CD14-positive monocyte (primary cell): ENCODE measurements at regions not wholly inside any gene's neighbourhood (a gene's known extent, or its start where the extent isn't known, plus 50 kb on each side); places are given as distances from the start of the nearest gene placed in this dataset.

Experiments
- DNase-seq, 3 donors: peaks; one replicate each; pipeline ENCODE4 v3.0.0-alpha.2; 2011 to 2022
- H2AFZ ChIP-seq: 2 replicates; pipeline ENCODE4 v1.6.0; 2012; ENCODE audit warnings: mild to moderate bottlenecking, low read depth, low read length, inconsistent platforms; ENCODE audit not compliant: insufficient read depth, poor library complexity, severe bottlenecking
- H3K27ac ChIP-seq, 2 donors: 1 replicate in 1 of 2; 2 replicates in 1 of 2; pipeline ENCODE4 v1.5.1; 2012 to 2013; ENCODE audit warnings: low read length in 2 of 2, control low read depth in 1 of 2, inconsistent platforms in 1 of 2, low read depth in 1 of 2, mild to moderate bottlenecking in 1 of 2
- H3K27me3 ChIP-seq, 2 donors: one replicate each; pipeline versions ENCODE4 v1.6.0 to v1.6.1; 2011 to 2013; ENCODE audit warnings: low read length in 2 of 2; ENCODE audit not compliant: control insufficient read depth in 2 of 2, insufficient read depth in 2 of 2
- H3K36me3 ChIP-seq, 2 donors: replicated peaks in 1 of 2; 1 replicate in 1 of 2; 2 replicates in 1 of 2; pipeline versions ENCODE4 v1.5.1 to v1.6.1; 2012 to 2013; ENCODE audit warnings: low read length in 2 of 2, control low read depth in 1 of 2, inconsistent platforms in 1 of 2, mild to moderate bottlenecking in 1 of 2; ENCODE audit not compliant: insufficient read depth in 2 of 2, control insufficient read depth in 1 of 2
- H3K4me1 ChIP-seq, 2 donors: 1 replicate in 1 of 2; 2 replicates in 1 of 2; pipeline versions ENCODE4 v1.5.1 to v1.6.1; 2012 to 2013; ENCODE audit warnings: low read length in 2 of 2, control low read depth in 1 of 2, inconsistent platforms in 1 of 2, mild to moderate bottlenecking in 1 of 2, moderate library complexity in 1 of 2; ENCODE audit not compliant: insufficient read depth in 2 of 2, control insufficient read depth in 1 of 2
- H3K4me2 ChIP-seq: replicated peaks from 2 replicates; pipeline ENCODE3; 2012; ENCODE audit warnings: low read length, moderate library complexity, mild to moderate bottlenecking; ENCODE audit not compliant: poor library complexity, severe bottlenecking; ENCODE audit errors: extremely low read depth
- H3K4me3 ChIP-seq, 3 experiments: fragments of 200-600 bp in 1 of 3; sonication (generic) in 1 of 3; replicated peaks in 1 of 3; 1 replicate in 2 of 3; 2 replicates in 1 of 3; pipeline ENCODE4 v1.5.1; 2011 to 2013; ENCODE audit warnings: low read length in 3 of 3, mild to moderate bottlenecking in 3 of 3, control low read depth in 2 of 3, low read depth in 2 of 3, inconsistent platforms in 1 of 3, moderate library complexity in 1 of 3
- H3K79me2 ChIP-seq: 2 replicates; pipeline ENCODE4 v1.6.0; 2012; ENCODE audit warnings: mild to moderate bottlenecking, control low read depth, inconsistent platforms, low read length, moderate library complexity; ENCODE audit not compliant: insufficient read depth
- H3K9ac ChIP-seq: 2 replicates; pipeline ENCODE4 v1.6.0; 2017; ENCODE audit warnings: low read length, mild to moderate bottlenecking; ENCODE audit not compliant: insufficient read depth, poor library complexity, severe bottlenecking
- H3K9me3 ChIP-seq, 2 donors: replicated peaks in 1 of 2; 1 replicate in 1 of 2; 2 replicates in 1 of 2; pipeline versions ENCODE4 v1.5.1 to v1.6.1; 2012 to 2013; ENCODE audit warnings: low read length in 2 of 2, control low read depth in 1 of 2; ENCODE audit not compliant: control insufficient read depth in 1 of 2, insufficient read depth in 1 of 2
- H4K20me1 ChIP-seq: 2 replicates; pipeline ENCODE4 v1.6.0; 2012; ENCODE audit warnings: mild to moderate bottlenecking, low read length, control low read depth, moderate library complexity; ENCODE audit not compliant: insufficient read depth
- H3K27ac Mint-ChIP-seq, 7 donors: one replicate each; pipeline ENCODE4 v1.8.0; 2020; ENCODE audit warnings: mild to moderate bottlenecking in 7 of 7, mixed read lengths in 7 of 7, moderate library complexity in 6 of 7, inconsistent platforms in 2 of 7
- H3K27me3 Mint-ChIP-seq, 3 donors: one replicate each; pipeline ENCODE4 v1.8.0; 2021 to 2022; ENCODE audit warnings: low read depth in 3 of 3, mild to moderate bottlenecking in 3 of 3, mixed read lengths in 3 of 3, moderate library complexity in 3 of 3, inconsistent platforms in 1 of 3
- H3K36me3 Mint-ChIP-seq, 2 donors: one replicate each; pipeline ENCODE4 v1.8.0; 2020; ENCODE audit warnings: mixed read lengths in 2 of 2, inconsistent platforms in 1 of 2, mild to moderate bottlenecking in 1 of 2
- H3K4me1 Mint-ChIP-seq: one replicate; pipeline ENCODE4 v1.8.0; 2020; ENCODE audit warnings: mild to moderate bottlenecking, mixed read lengths
- H3K4me3 Mint-ChIP-seq, 2 donors: one replicate each; pipeline ENCODE4 v1.8.0; 2020; ENCODE audit warnings: mild to moderate bottlenecking in 2 of 2, mixed read lengths in 2 of 2, moderate library complexity in 1 of 2
- H3K9me3 Mint-ChIP-seq, 7 donors: one replicate each; pipeline ENCODE4 v1.8.0; 2020 to 2022; ENCODE audit warnings: mixed read lengths in 7 of 7, mild to moderate bottlenecking in 6 of 7, moderate library complexity in 6 of 7, inconsistent platforms in 2 of 7
- CTCF ChIP-seq: fragments of 200-600 bp; IDR thresholded peaks from one replicate; pipeline ENCODE4 v1.8.0; 2022; ENCODE audit warnings: antibody characterized with exemption, mild to moderate bottlenecking
- WGBS: methylation state at CpG from one replicate; pipeline ENCODE4 v1.1.5; 2013; ENCODE audit warnings: missing lambda C conversion rate; ENCODE audit not compliant: insufficient coverage; 5-methylcytosine and 5-hydroxymethylcytosine counted together
- intact Hi-C, 2 donors: fragments of 100-400 bp; cut with micrococcal nuclease; formaldehyde crosslinking; loops; one replicate each; pipeline versions ENCODE4 v1.15.0 to v1.15.1; 2023

DNA sequence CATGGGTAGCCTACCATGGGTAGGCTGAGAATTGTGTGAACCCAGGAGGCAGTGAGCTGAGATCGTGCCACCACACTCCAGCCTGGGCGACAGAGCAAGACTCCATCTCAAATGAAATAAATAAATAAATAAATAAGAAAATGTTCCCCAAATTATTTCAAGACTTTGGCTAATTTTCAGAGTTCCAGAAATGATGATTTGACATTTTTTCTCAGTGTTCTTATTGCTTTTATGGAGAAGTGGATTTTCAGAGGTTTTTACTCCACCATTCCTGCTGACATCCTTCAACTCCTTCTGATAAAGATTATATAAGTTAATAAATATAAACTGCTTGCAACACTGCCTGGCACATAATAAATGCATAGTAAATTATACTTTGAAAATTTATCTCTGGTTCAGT is 80.4 kb upstream of the PRKCQ start:
- H3K79me2 ChIP-seq = no peaks in the 10 kb centered on the region
- Mint-ChIP-seq H3K27ac (no peak overlapping the region), H3K36me3 (no peaks in the 10 kb centered on the region), H3K9me3 (no peaks in the 10 kb centered on the region), H3K4me3 (no peak overlapping the region), H3K4me1 (peaks cover 2% of the 10 kb centered on the region), H3K27me3 (peaks cover 0 to 4% (median 2%) of the 10 kb centered on the region in 3 donors)
- no peaks in the 10 kb centered on the region for H3K9me3 ChIP-seq
- WGBS = no CpG with 5 or more reads among the region's 2 CpGs
- no peak overlapping the region for H3K9ac ChIP-seq
- no peak overlapping the region for H3K27ac ChIP-seq
- no peaks in the 10 kb centered on the region for H3K36me3 ChIP-seq
- no peak overlapping the region for H3K4me3 ChIP-seq
- intact Hi-C loops = loop anchor here in 1 of 2 donors (10.0 kb wide), 1 partner anchor 754 kb away; the partner anchor contains the start of gene SFMBT2
- no peak overlapping the region for H3K4me2 ChIP-seq
- H3K4me1 ChIP-seq = no peaks in the 10 kb centered on the region
- no peak for DNase-seq
- H2AFZ ChIP-seq = no peak overlapping the region
- no peak for TF ChIP-seq CTCF
- no peaks in the 10 kb centered on the region for H4K20me1 ChIP-seq
- no peaks in the 10 kb centered on the region for H3K27me3 ChIP-seq

- H3K9ac ChIP-seq = no peak overlapping the region
- peaks cover 0 to 2% (median 0%) of the 10 kb centered on the region in 3 donors for H3K27me3 Mint-ChIP-seq
- no peaks in the 10 kb centered on the region for H3K79me2 ChIP-seq
- no peaks in the 10 kb centered on the region for H3K27me3 ChIP-seq
- H4K20me1 ChIP-seq = no peaks in the 10 kb centered on the region
- H3K27ac ChIP-seq = no peak overlapping the region
- H2AFZ ChIP-seq = no peak overlapping the region
- TF ChIP-seq CTCF = no peak
- H3K4me1 Mint-ChIP-seq = peaks cover 2% of the 10 kb centered on the region
- no peak for DNase-seq
- peaks cover 0 to 1% (median 0%) of the 10 kb centered on the region in 7 donors for H3K9me3 Mint-ChIP-seq
- no peaks in the 10 kb centered on the region for H3K36me3 Mint-ChIP-seq
- H3K4me3 ChIP-seq = no peak overlapping the region
- no peak overlapping the region for H3K27ac Mint-ChIP-seq
- intact Hi-C loops = no loop called here
- H3K4me1 ChIP-seq = no peaks in the 10 kb centered on the region
- H3K36me3 ChIP-seq = no peaks in the 10 kb centered on the region
- no peaks in the 10 kb centered on the region for H3K9me3 ChIP-seq
- no peak overlapping the region for H3K4me3 Mint-ChIP-seq
- no peak overlapping the region for H3K4me2 ChIP-seq
Observed at GRCh38 chr10:6659451-6659850, 79.4 kb upstream of the PRKCQ start.
